RKO (cell line): ENCODE measurements at regions not wholly inside any gene's neighbourhood (a gene's known extent, or its start where the extent isn't known, plus 50 kb on each side); places are given as distances from the start of the nearest gene placed in this dataset.
A peak's percentile ranks its signal among the peaks of the same experiment; 100 is the strongest.
"Not testable (repeated sequence)": the region's sequence is repeated elsewhere in the genome, so short reads cannot be mapped to it uniquely, and the experiment has no call there.

Source experiments
- DNase-seq: peaks from one replicate; pipeline ENCODE4 v3.0.0-alpha.2; 2016; ENCODE audit warnings: low spot score

GRCh38 chr6:97687916-97688315, 404.9 kb upstream of the MMS22L start:
- no peak for DNase-seq

- no peak for DNase-seq
Measured at GRCh38 chr6:97689078-97689754, 406.2 kb upstream of the MMS22L start.

GRCh38 chr6:97697456-97697855, 414.4 kb upstream of the MMS22L start:
- DNase-seq: peak; percentile 64

- no peak for DNase-seq
Measured at GRCh38 chr6:97701801-97702200, 418.8 kb upstream of the MMS22L start.

GRCh38 chr6:97702248-97702647, 419.2 kb upstream of the MMS22L start:
- DNase-seq: no peak

- no peak for DNase-seq
Measured at GRCh38 chr6:97703661-97704060, 420.6 kb upstream of the MMS22L start.

- DNase-seq: no peak
Measured at GRCh38 chr6:97705568-97705967, 422.6 kb upstream of the MMS22L start.

- no peak for DNase-seq
Measured at GRCh38 chr6:97712751-97713150, 429.7 kb upstream of the MMS22L start.

- no peak for DNase-seq
Measured at GRCh38 chr6:97714772-97715171, 431.8 kb upstream of the MMS22L start.

- DNase-seq: no peak
Measured at GRCh38 chr6:97717086-97717485, 434.1 kb upstream of the MMS22L start.

- DNase-seq: no peak
Measured at GRCh38 chr6:97726378-97726777, 443.4 kb upstream of the MMS22L start.

GRCh38 chr6:97732045-97732444, 449.0 kb upstream of the MMS22L start:
- DNase-seq: no peak

GRCh38 chr6:97757575-97757974, 474.6 kb upstream of the MMS22L start:
- DNase-seq: no peak

GRCh38 chr6:97765461-97765860, 482.4 kb upstream of the MMS22L start:
- DNase-seq: peak; percentile 3

GRCh38 chr6:97771372-97771771, 488.4 kb upstream of the MMS22L start:
- DNase-seq: no peak

- DNase-seq: no peak
Measured at GRCh38 chr6:97775012-97775411, 492.0 kb upstream of the MMS22L start.

- no peak for DNase-seq
Measured at GRCh38 chr6:97778290-97779038, 495.4 kb upstream of the MMS22L start.

- DNase-seq: not testable (repeated sequence)
Measured at GRCh38 chr6:97779039-97779766, 496.2 kb upstream of the MMS22L start.

- DNase-seq: no peak
Measured at GRCh38 chr6:97790926-97791590, 508.0 kb upstream of the MMS22L start.

- DNase-seq: no peak
Measured at GRCh38 chr6:97805596-97805995, 522.6 kb upstream of the MMS22L start.

- DNase-seq: no peak
Measured at GRCh38 chr6:97812940-97813339, 529.9 kb upstream of the MMS22L start.

- no peak for DNase-seq
Measured at GRCh38 chr6:97813889-97814567, 531.0 kb upstream of the MMS22L start.
